ENCODE measurements at regions not wholly inside any gene's neighbourhood (a gene's known extent, or its start where the extent isn't known, plus 50 kb on each side); places are given as distances from the start of the nearest gene placed in this dataset.

DNA sequence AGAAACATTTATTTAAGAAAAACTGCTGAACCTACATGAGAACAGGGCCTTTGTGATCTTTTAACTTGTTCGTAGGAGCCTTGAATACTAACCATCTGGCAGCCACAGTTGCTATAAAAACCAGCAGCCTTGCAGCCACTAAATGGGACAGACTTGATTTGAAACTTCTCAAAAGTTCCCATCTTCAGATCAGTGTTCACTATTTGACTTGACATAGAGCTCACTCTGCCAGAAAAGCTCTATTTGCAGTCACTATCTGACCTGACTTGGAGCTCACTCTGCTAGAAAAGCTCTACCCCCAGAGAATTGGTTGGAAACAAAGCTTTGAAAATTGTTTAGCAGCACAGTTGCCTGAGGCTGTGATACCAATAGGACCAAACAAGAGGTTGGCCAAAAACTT, 119.3 kb upstream of the F13A1 start:
- Histone ChIP-seq H4K20me1 (ENCODE audit: control insufficient read depth, insufficient read depth, low read depth, low read length) (no peaks in the 10 kb centered on the region), H3K27ac (ENCODE audit: low read depth, low read length) (no peak overlapping the region), H3F3A (ENCODE audit: control insufficient read depth, insufficient read depth) (no peaks in the 10 kb centered on the region), H3K27me3 (ENCODE audit: control insufficient read depth, low read length) (no peaks in the 10 kb centered on the region), H3K36me3 (ENCODE audit: control insufficient read depth, low read length) (no peaks in the 10 kb centered on the region), H3K4me1 (ENCODE audit: control insufficient read depth, low read length) (no peaks in the 10 kb centered on the region), H3K4me3 (ENCODE audit: low read length) (no peak overlapping the region), H3K9me2 (replicated peaks; ENCODE audit: control insufficient read depth, low read length) (no peaks in the 10 kb centered on the region), H3K79me2 (ENCODE audit: control insufficient read depth, low read length) (no peaks in the 10 kb centered on the region), H3K4me2 (ENCODE audit: low read length) (no peak overlapping the region), H3K9me3 (ENCODE audit: control insufficient read depth, insufficient read depth, low read length) (no peaks in the 10 kb centered on the region)
- TF ChIP-seq, protein P1, sequence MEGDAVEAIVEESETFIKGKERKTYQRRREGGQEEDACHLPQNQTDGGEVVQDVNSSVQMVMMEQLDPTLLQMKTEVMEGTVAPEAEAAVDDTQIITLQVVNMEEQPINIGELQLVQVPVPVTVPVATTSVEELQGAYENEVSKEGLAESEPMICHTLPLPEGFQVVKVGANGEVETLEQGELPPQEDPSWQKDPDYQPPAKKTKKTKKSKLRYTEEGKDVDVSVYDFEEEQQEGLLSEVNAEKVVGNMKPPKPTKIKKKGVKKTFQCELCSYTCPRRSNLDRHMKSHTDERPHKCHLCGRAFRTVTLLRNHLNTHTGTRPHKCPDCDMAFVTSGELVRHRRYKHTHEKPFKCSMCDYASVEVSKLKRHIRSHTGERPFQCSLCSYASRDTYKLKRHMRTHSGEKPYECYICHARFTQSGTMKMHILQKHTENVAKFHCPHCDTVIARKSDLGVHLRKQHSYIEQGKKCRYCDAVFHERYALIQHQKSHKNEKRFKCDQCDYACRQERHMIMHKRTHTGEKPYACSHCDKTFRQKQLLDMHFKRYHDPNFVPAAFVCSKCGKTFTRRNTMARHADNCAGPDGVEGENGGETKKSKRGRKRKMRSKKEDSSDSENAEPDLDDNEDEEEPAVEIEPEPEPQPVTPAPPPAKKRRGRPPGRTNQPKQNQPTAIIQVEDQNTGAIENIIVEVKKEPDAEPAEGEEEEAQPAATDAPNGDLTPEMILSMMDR (IDR thresholded peaks at IDR 0.05; ENCODE audit: low read depth, low read length, poor library complexity, severe bottlenecking), result no peak
- TF ChIP-seq EZH2phosphoT487 (IDR thresholded peaks at IDR 0.05; ENCODE audit: borderline replicate concordance, low read length), result no peak

DNA sequence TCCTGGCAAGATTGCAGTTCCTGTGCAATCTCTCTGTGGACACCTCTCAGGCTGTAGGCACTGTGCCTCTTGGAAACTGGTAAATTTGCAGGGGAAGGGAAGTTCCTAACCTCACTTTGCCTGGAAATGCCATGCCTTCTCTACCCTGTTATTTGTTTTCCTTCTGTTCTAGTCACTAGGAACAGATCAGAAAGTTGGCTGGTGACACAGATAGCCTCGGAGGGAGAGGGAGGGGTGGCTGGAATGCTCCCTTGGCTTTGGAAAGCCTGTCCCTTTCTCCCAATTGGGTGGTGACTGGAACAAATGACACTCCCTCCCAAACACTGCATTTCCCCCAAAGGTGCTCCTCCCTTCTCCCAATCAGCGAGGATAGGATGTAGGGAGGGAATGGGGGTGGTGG, 131.5 kb upstream of the F13A1 start:
- H3F3A ChIP-seq (ENCODE audit: control insufficient read depth, insufficient read depth), result no peaks in the 10 kb centered on the region

DNA sequence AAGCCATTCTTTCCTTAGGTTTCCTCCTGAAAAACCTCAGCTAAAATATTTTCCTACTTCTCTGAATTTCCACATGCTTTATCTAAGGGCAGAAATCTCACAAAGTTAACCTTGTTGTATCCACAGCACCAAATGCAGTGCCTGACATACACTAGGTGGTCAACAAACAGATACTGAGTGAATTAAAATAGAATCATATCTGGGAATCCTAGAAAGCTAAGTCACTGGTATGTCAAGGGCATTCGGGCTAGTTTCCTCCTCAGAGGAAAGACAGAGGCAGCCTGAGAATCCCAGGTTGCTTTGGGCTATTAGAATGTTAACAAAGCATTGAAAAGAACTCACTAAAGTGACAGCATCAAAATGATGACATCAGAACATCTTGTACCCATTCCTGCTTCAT, 132.7 kb upstream of the F13A1 start:
- no peaks in the 10 kb centered on the region for H3K9me2 ChIP-seq (replicated peaks; ENCODE audit: control insufficient read depth, low read length)
- H3K4me1 ChIP-seq (ENCODE audit: control insufficient read depth, low read length), result no peaks in the 10 kb centered on the region
- H3K27me3 ChIP-seq (ENCODE audit: control insufficient read depth, low read length), result no peaks in the 10 kb centered on the region
- H3K36me3 ChIP-seq (ENCODE audit: control insufficient read depth, low read length), result no peaks in the 10 kb centered on the region
- TF ChIP-seq EZH2phosphoT487 (IDR thresholded peaks at IDR 0.05; ENCODE audit: borderline replicate concordance, low read length), result no peak
- TF ChIP-seq, protein P1 (IDR thresholded peaks at IDR 0.05; ENCODE audit: low read depth, low read length, poor library complexity, severe bottlenecking), result no peak
- no peak overlapping the region for H3K4me2 ChIP-seq (ENCODE audit: low read length)
- no peaks in the 10 kb centered on the region for H3K9me3 ChIP-seq (ENCODE audit: control insufficient read depth, insufficient read depth, low read length)
- no peaks in the 10 kb centered on the region for H3F3A ChIP-seq (ENCODE audit: control insufficient read depth, insufficient read depth)
- no peaks in the 10 kb centered on the region for H3K79me2 ChIP-seq (ENCODE audit: control insufficient read depth, low read length)
- no peak overlapping the region for H3K4me3 ChIP-seq (ENCODE audit: low read length)
- H4K20me1 ChIP-seq (ENCODE audit: control insufficient read depth, insufficient read depth, low read depth, low read length), result no peaks in the 10 kb centered on the region
- H3K27ac ChIP-seq (ENCODE audit: low read depth, low read length), result no peak overlapping the region

More for the DNA sequence above, 131.5 kb upstream of the F13A1 start:
- Histone ChIP-seq H3K9me3 (ENCODE audit: control insufficient read depth, insufficient read depth, low read length) (no peaks in the 10 kb centered on the region), H3K4me1 (ENCODE audit: control insufficient read depth, low read length) (no peaks in the 10 kb centered on the region), H3K27me3 (ENCODE audit: control insufficient read depth, low read length) (no peaks in the 10 kb centered on the region), H4K20me1 (ENCODE audit: control insufficient read depth, insufficient read depth, low read depth, low read length) (no peaks in the 10 kb centered on the region), H3K9me2 (replicated peaks; ENCODE audit: control insufficient read depth, low read length) (no peaks in the 10 kb centered on the region), H3K4me2 (ENCODE audit: low read length) (no peak overlapping the region), H3K4me3 (ENCODE audit: low read length) (no peak overlapping the region), H3K36me3 (ENCODE audit: control insufficient read depth, low read length) (no peaks in the 10 kb centered on the region), H3K27ac (ENCODE audit: low read depth, low read length) (no peak overlapping the region), H3K79me2 (ENCODE audit: control insufficient read depth, low read length) (no peaks in the 10 kb centered on the region)
- TF ChIP-seq EZH2phosphoT487 (IDR thresholded peaks at IDR 0.05; ENCODE audit: borderline replicate concordance, low read length), result no peak
- TF ChIP-seq, protein P1 (IDR thresholded peaks at IDR 0.05; ENCODE audit: low read depth, low read length, poor library complexity, severe bottlenecking), result no peak

DNA sequence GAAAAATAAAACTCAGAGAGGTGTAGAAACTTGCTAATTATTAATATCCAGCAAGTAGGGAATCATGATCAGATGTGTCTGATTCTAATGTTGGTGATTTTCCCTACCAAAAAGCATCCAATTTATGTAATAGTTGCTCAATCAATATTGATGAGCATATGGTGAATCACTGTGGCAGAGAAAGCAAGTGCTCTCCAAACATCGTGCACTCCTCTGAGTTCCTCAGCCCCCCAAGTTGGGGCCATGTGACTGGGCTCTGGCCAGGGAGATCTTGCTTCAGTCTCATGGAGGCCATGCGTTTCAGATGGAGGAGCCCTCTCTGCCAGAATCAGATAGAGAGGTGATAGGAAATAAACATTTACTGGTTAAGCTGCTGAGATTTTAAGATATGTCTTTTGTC, 133.2 kb upstream of the LY86 start:
- Histone ChIP-seq H3K4me2 (ENCODE audit: low read length) (no peak overlapping the region), H3K27ac (ENCODE audit: low read depth, low read length) (no peak overlapping the region), H3K4me1 (ENCODE audit: control insufficient read depth, low read length) (no peaks in the 10 kb centered on the region), H3K9me2 (replicated peaks; ENCODE audit: control insufficient read depth, low read length) (no peaks in the 10 kb centered on the region), H3K36me3 (ENCODE audit: control insufficient read depth, low read length) (no peaks in the 10 kb centered on the region), H4K20me1 (ENCODE audit: control insufficient read depth, insufficient read depth, low read depth, low read length) (no peaks in the 10 kb centered on the region), H3K9me3 (ENCODE audit: control insufficient read depth, insufficient read depth, low read length) (no peaks in the 10 kb centered on the region), H3K4me3 (ENCODE audit: low read length) (no peak overlapping the region), H3K27me3 (ENCODE audit: control insufficient read depth, low read length) (no peaks in the 10 kb centered on the region), H3K79me2 (ENCODE audit: control insufficient read depth, low read length) (no peaks in the 10 kb centered on the region), H3F3A (ENCODE audit: control insufficient read depth, insufficient read depth) (no peaks in the 10 kb centered on the region)
- TF ChIP-seq EZH2phosphoT487 (IDR thresholded peaks at IDR 0.05; ENCODE audit: borderline replicate concordance, low read length), result no peak
- TF ChIP-seq, protein P1 (IDR thresholded peaks at IDR 0.05; ENCODE audit: low read depth, low read length, poor library complexity, severe bottlenecking), result no peak
